PC-9 (cell line): ENCODE measurements at regions not wholly inside any gene's neighbourhood (a gene's known extent, or its start where the extent isn't known, plus 50 kb on each side); places are given as distances from the start of the nearest gene placed in this dataset.

Experiments
- EZH2 ChIP-seq: fragments of 200-600 bp; sonication (generic); IDR thresholded peaks from 2 replicates; pipeline ENCODE4 v1.8.0; 2017; ENCODE audit warnings: antibody characterized with exemption, low read depth
- TF ChIP-seq, protein P1 (sequence below): fragments of 200-600 bp; sonication (generic); conservative IDR thresholded peaks from 2 replicates; pipeline ENCODE4 v1.6.1; 2017; ENCODE audit warnings: mixed run types, antibody characterized with exemption, mild to moderate bottlenecking, moderate library complexity

DNA sequence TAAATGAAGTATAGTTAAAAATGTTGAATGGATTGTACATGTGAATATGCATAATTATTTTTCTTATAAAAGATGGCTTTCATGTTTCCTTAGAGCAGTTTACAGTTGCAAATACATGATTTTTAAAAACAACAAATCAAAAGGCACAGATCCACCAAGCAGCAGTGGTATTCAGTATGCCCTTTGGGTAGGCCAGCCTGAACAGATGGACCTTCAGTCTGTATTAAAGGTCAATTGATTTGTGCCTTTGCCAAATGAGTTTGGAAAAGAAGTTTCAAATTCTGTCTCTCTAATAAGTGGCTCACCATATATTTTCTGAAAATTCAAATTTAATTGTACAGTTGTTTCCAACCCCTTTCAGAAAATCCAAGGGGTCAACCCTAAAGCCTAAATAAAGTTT, 477.1 kb downstream of the NSUN3 start:
- TF ChIP-seq, protein P1, sequence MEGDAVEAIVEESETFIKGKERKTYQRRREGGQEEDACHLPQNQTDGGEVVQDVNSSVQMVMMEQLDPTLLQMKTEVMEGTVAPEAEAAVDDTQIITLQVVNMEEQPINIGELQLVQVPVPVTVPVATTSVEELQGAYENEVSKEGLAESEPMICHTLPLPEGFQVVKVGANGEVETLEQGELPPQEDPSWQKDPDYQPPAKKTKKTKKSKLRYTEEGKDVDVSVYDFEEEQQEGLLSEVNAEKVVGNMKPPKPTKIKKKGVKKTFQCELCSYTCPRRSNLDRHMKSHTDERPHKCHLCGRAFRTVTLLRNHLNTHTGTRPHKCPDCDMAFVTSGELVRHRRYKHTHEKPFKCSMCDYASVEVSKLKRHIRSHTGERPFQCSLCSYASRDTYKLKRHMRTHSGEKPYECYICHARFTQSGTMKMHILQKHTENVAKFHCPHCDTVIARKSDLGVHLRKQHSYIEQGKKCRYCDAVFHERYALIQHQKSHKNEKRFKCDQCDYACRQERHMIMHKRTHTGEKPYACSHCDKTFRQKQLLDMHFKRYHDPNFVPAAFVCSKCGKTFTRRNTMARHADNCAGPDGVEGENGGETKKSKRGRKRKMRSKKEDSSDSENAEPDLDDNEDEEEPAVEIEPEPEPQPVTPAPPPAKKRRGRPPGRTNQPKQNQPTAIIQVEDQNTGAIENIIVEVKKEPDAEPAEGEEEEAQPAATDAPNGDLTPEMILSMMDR = no peak
- TF ChIP-seq EZH2 = no peak
